Stomach smooth muscle (tissue), 2 donors: ENCODE measurements at regions not wholly inside any gene's neighbourhood (a gene's known extent, or its start where the extent isn't known, plus 50 kb on each side); places are given as distances from the start of the nearest gene placed in this dataset.

Experiments used
- H3K27ac ChIP-seq: one replicate; pipeline ENCODE4 v1.7.0; 2013; ENCODE audit warnings: mild to moderate bottlenecking, low read length, inconsistent platforms
- H3K27me3 ChIP-seq, 2 donors: one replicate each; pipeline ENCODE4 v1.7.0; 2013; ENCODE audit warnings: low read length in 2 of 2; ENCODE audit not compliant: insufficient read depth in 2 of 2, control insufficient read depth in 1 of 2
- H3K36me3 ChIP-seq, 2 donors: one replicate each; pipeline ENCODE4 v1.7.0; 2013; ENCODE audit warnings: low read length in 2 of 2; ENCODE audit not compliant: control insufficient read depth in 2 of 2, insufficient read depth in 2 of 2
- H3K4me1 ChIP-seq: one replicate; pipeline ENCODE4 v1.7.0; 2013; ENCODE audit warnings: low read length; ENCODE audit not compliant: control insufficient read depth, insufficient read depth
- H3K4me3 ChIP-seq, 2 donors: one replicate each; pipeline ENCODE4 v1.7.0; 2013; ENCODE audit warnings: low read length in 2 of 2
- H3K9ac ChIP-seq, 2 donors: one replicate each; pipeline ENCODE4 v1.7.0; 2013; ENCODE audit warnings: low read length in 2 of 2, mild to moderate bottlenecking in 1 of 2
- H3K9me3 ChIP-seq, 2 donors: one replicate each; pipeline ENCODE4 v1.7.0; 2013; ENCODE audit warnings: low read length in 2 of 2; ENCODE audit not compliant: control insufficient read depth in 2 of 2
- donor health status: healthy.
- donor health status: Pancreatic carcinoma.

DNA sequence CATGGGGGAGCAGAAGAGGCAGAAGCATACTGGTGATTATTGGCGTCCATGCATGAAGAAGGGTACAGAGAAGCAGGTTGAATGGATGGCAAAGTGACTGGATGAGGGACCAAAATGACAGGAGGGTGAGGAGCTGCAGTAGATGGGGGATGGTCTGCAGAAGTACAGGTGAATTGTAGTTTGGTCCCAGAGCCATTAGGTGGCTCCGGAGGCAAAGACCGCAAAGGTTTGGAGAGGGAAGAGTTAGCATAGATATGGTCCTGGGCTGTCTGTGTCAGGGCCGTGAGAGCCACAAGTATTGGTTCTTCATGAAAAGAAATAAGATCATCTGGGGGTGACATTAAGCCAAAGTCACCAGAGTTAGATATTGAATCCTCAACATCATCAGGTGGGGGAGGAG is 59.0 kb upstream of the ZNF726 start:
- Histone ChIP-seq H3K4me1 (no peaks in the 10 kb centered on the region), H3K9ac (no peak overlapping the region), H3K9me3 (peaks cover 0 to 2% of the 10 kb centered on the region in 2 donors), H3K27me3 (peaks cover 0 to 2% of the 10 kb centered on the region in 2 donors), H3K36me3 (no peaks in the 10 kb centered on the region), H3K27ac (no peak overlapping the region), H3K4me3 (no peak overlapping the region)

DNA sequence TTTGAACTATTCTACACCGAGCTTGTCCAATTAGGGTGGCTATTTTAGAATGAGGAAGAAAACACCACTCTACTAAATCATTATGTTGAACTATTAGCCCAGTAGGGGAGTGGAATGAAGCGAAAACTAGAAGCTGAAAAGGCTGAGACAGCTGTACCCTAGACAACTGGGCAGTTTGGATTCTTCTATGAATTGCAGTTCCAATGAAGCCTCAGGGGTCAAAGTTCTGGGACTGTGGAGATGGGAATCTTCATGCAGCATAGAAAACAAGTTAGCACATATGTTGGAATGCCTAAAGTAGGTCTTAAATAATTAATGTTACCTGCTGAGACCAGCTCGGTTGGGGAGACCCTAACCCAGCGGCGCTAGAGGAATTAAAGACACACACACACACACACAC is 62.7 kb upstream of the ZNF726 start:
- Histone ChIP-seq H3K36me3 (no peaks in the 10 kb centered on the region), H3K27me3 (no peaks in the 10 kb centered on the region), H3K27ac (no peak overlapping the region), H3K4me1 (no peaks in the 10 kb centered on the region), H3K9me3 (peaks cover 0 to 7% of the 10 kb centered on the region in 2 donors), H3K4me3 (no peak overlapping the region), H3K9ac (no peak overlapping the region)

DNA sequence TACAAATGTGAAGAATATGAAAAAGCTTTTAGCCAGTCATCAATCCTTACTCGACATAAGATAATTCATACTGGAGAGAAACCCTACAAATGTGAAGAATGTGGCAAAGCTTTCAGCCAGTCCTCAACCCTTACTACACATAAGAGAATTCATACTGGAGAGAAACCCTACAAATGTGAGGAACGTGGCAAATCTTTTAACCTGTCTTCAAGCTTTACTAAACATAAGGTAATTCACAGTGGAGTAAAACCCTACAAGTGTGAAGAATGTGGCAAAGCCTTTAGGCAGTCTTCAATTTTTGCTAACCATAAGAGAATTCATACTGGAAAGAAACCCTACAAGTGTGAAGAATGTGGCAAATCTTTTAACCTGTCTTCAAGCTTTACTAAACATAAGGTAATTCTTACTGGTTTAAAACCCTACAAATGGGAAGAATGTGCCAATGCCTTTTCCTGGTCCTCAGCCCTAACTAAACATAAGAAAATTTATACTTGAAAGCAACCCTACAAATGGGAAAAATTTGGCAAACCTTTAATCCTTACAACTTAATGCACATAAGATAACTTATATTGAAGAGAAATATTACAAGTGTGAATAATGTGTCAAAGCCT is 74.1 kb upstream of the ZNF681 start:
- H3K4me3 ChIP-seq, result peak overlapping the region in 1 of 2 donors; percentile 4
- H3K27me3 ChIP-seq, result no peaks in the 10 kb centered on the region
- no peak overlapping the region for H3K9ac ChIP-seq
- H3K27ac ChIP-seq, result no peak overlapping the region
- no peaks in the 10 kb centered on the region for H3K4me1 ChIP-seq
- no peaks in the 10 kb centered on the region for H3K36me3 ChIP-seq
- peaks cover 9% of the 10 kb centered on the region in 2 donors for H3K9me3 ChIP-seq

DNA sequence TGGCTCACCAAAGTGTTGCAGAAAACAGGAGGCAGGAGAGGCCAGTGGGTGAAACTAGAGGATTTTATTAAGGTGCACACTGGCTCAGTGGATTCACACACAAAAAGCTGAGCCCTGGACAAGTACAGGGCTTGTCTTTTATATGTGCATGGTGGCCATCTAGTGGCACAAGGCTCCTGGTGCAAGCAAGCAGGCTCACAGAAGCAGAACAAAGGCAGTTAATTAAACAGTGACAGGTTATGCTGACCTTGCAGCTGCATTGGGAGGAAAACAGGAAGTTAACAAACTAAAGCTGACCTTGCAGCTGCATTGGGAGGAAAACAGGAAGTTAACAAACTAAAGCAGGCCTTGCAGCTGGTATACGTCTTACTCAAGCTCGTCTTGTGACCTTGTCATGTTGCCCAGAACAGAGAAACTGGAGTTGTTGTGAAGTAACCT is 65.3 kb upstream of the ZNF681 start:
- Histone ChIP-seq H3K4me1 (no peaks in the 10 kb centered on the region), H3K27ac (no peak overlapping the region), H3K27me3 (no peaks in the 10 kb centered on the region), H3K36me3 (no peaks in the 10 kb centered on the region), H3K9me3 (peaks cover 12 to 13% of the 10 kb centered on the region in 2 donors), H3K4me3 (no peak overlapping the region), H3K9ac (no peak overlapping the region)

DNA sequence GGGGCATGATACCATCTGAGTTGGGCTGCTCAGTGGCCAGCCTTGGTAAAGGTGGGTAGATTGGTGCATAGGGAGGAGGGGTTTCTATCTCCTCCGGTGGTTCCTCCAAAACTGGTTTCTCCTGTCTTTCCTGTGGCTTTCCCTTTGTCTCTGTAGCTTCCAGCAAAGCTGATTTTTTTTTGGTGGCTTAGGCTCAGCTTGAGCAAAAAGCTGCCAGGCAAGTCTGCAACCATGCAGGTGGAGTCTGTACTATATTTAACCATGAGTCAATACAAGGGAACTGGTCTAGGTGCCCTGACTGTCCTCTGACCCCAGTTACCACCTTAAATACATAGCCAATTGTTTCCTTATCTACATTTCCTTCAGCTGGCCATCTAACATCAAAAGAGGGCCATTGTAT is 64.0 kb upstream of the ZNF681 start:
- Histone ChIP-seq H3K4me3 (no peak overlapping the region), H3K9me3 (peaks cover 12 to 13% of the 10 kb centered on the region in 2 donors), H3K27me3 (no peaks in the 10 kb centered on the region)

DNA sequence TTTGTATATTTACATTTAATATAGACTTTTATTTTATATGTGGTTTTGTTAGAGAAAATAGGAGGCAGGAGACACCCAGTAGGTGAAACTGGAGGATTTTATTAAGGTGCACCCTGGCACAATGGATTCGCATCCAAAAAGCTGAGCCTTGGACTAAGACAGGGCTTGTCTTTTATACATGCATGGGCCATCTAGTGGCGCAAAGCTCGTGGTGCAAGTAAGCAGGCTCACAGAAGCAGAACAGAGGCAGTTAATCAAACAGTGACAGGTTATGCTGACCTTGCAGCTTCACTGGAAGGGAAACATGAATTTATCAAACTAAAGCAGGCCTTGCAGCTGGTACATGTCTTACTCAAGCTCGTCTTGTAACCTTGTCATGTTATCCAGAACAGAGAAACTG is 58.8 kb upstream of the ZNF681 start:
- Histone ChIP-seq H3K9ac (no peak overlapping the region), H3K4me1 (no peaks in the 10 kb centered on the region), H3K27me3 (no peaks in the 10 kb centered on the region), H3K4me3 (no peak overlapping the region), H3K36me3 (no peaks in the 10 kb centered on the region), H3K27ac (no peak overlapping the region), H3K9me3 (peaks cover 0 to 3% of the 10 kb centered on the region in 2 donors)

More for the DNA sequence above, 64.0 kb upstream of the ZNF681 start:
- H3K4me1 ChIP-seq, result no peaks in the 10 kb centered on the region
- no peak overlapping the region for H3K9ac ChIP-seq
- H3K27ac ChIP-seq, result no peak overlapping the region
- H3K36me3 ChIP-seq, result no peaks in the 10 kb centered on the region

DNA sequence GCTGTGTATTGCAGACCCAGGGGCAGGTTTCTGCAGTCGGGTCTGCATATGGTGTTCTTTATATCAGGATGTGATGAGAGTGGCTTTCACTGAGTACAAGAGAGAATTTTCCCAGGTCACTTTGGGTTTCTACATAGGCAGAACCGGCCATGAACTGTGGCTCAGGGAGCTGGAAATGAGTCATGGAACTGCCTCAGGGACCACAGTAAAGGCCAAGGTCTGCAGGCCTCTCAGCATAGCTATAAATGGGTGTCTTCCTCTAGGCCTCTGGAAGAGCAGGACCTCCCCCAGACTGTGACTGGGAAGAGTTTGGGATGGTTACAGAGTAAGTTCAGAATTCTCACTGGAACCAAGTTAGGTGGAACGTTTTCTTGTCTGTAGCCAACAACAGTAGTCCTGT is 51.8 kb upstream of the ZNF681 start:
- H3K27ac ChIP-seq, result no peak overlapping the region
- no peak overlapping the region for H3K9ac ChIP-seq
- H3K27me3 ChIP-seq, result no peaks in the 10 kb centered on the region
- H3K36me3 ChIP-seq, result no peaks in the 10 kb centered on the region
- H3K4me3 ChIP-seq, result no peak overlapping the region
- no peaks in the 10 kb centered on the region for H3K9me3 ChIP-seq
- no peaks in the 10 kb centered on the region for H3K4me1 ChIP-seq
